Neural crest cell (in vitro differentiated cells): ENCODE measurements at regions not wholly inside any gene's neighbourhood (a gene's known extent, or its start where the extent isn't known, plus 50 kb on each side); places are given as distances from the start of the nearest gene placed in this dataset.

Source experiments
- DNase-seq: peaks from one replicate; pipeline ENCODE4 v3.0.0; 2021; ENCODE audit warnings: low read depth, mixed read lengths, low spot score
- H3K27ac Mint-ChIP-seq: one replicate; pipeline ENCODE4 v1.8.0; 2021; ENCODE audit warnings: mild to moderate bottlenecking, mixed read lengths; ENCODE audit not compliant: unreplicated experiment
- H3K27me3 Mint-ChIP-seq: 2 replicates; pipeline ENCODE4 v1.8.0; 2021; ENCODE audit warnings: low read depth, mild to moderate bottlenecking, mixed read lengths
- H3K36me3 Mint-ChIP-seq: 2 replicates; pipeline ENCODE4 v1.8.0; 2021; ENCODE audit warnings: low read depth, mild to moderate bottlenecking, mixed read lengths
- H3K4me1 Mint-ChIP-seq: 2 replicates; pipeline ENCODE4 v1.8.0; 2021; ENCODE audit warnings: mixed read lengths
- H3K4me3 Mint-ChIP-seq: one replicate; pipeline ENCODE4 v1.8.0; 2021; ENCODE audit warnings: mild to moderate bottlenecking, mixed read lengths
- H3K9me3 Mint-ChIP-seq: 2 replicates; pipeline ENCODE4 v1.8.0; 2021; ENCODE audit warnings: mixed read lengths
- CTCF ChIP-seq: fragments of 200-600 bp; sonication (generic); conservative IDR thresholded peaks from 2 replicates; pipeline ENCODE4 v1.5.0; 2021; ENCODE audit warnings: antibody characterized with exemption, mild to moderate bottlenecking

GRCh38 chr5:93874080-93874479, 132.7 kb upstream of the POU5F2 start:
- no peak for DNase-seq
- no peaks in the 10 kb centered on the region for H3K27me3 Mint-ChIP-seq
- peaks cover 12% of the 10 kb centered on the region for H3K36me3 Mint-ChIP-seq
- peak overlapping the region; percentile 82 for H3K27ac Mint-ChIP-seq
- peak overlapping the region; percentile 41 for H3K4me3 Mint-ChIP-seq
- H3K9me3 Mint-ChIP-seq = peaks cover 4% of the 10 kb centered on the region
- no peak for TF ChIP-seq CTCF
- H3K4me1 Mint-ChIP-seq = peaks cover 44% of the 10 kb centered on the region

GRCh38 chr5:93873211-93873736, 131.9 kb upstream of the POU5F2 start:
- Mint-ChIP-seq H3K36me3 (peaks cover 12% of the 10 kb centered on the region), H3K4me3 (peak overlapping the region; percentile 41), H3K27me3 (no peaks in the 10 kb centered on the region), H3K4me1 (peaks cover 36% of the 10 kb centered on the region), H3K9me3 (peaks cover 4% of the 10 kb centered on the region), H3K27ac (peak overlapping the region; percentile 82)
- no peak for DNase-seq
- no peak for TF ChIP-seq CTCF

GRCh38 chr5:93870649-93871048, 129.2 kb upstream of the POU5F2 start:
- Mint-ChIP-seq H3K27me3 (no peaks in the 10 kb centered on the region), H3K36me3 (peaks cover 12% of the 10 kb centered on the region), H3K4me1 (peaks cover 16% of the 10 kb centered on the region), H3K9me3 (peaks cover 4% of the 10 kb centered on the region), H3K27ac (no peak overlapping the region), H3K4me3 (no peak overlapping the region)
- no peak for DNase-seq
- TF ChIP-seq CTCF = no peak

GRCh38 chr5:93868851-93869250, 127.5 kb upstream of the POU5F2 start:
- peaks cover 5% of the 10 kb centered on the region for H3K4me1 Mint-ChIP-seq
- peaks cover 9% of the 10 kb centered on the region for H3K36me3 Mint-ChIP-seq
- TF ChIP-seq CTCF = no peak
- peaks cover 4% of the 10 kb centered on the region for H3K9me3 Mint-ChIP-seq
- no peak overlapping the region for H3K27ac Mint-ChIP-seq
- no peaks in the 10 kb centered on the region for H3K27me3 Mint-ChIP-seq
- H3K4me3 Mint-ChIP-seq = no peak overlapping the region
- DNase-seq = no peak

- no peak overlapping the region for H3K27ac Mint-ChIP-seq
- peaks cover 21% of the 10 kb centered on the region for H3K36me3 Mint-ChIP-seq
- H3K4me3 Mint-ChIP-seq = no peak overlapping the region
- no peak for TF ChIP-seq CTCF
- DNase-seq = no peak
- H3K4me1 Mint-ChIP-seq = peaks cover 11% of the 10 kb centered on the region
- peaks cover 13% of the 10 kb centered on the region for H3K9me3 Mint-ChIP-seq
- no peaks in the 10 kb centered on the region for H3K27me3 Mint-ChIP-seq
Observed at GRCh38 chr5:93850311-93850710, 108.9 kb upstream of the POU5F2 start.
